ENCODE measurements at regions not wholly inside any gene's neighbourhood (a gene's known extent, or its start where the extent isn't known, plus 50 kb on each side); places are given as distances from the start of the nearest gene placed in this dataset.

DNA sequence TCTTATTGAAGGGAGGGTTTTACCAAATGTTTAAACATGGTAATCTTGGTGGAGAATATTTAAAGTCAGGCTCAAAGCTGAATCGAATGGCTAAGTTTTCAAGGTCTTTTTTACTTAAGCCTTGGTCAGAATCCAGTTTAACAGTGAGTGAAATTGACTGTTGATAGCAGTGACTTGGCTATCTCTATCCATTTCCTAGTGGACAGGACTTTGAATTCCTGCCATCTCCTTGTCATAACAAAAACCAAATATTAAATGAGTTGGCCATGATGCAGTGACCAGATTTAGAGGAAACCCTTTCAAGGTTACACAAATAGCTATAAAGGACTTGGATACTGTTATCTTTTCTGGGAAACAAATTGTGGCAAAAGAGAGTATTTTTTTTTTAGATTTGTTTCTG is 92.0 kb downstream of the JRKL start:
- no peak for TF ChIP-seq RAD21 (IDR thresholded peaks at IDR 0.05; ENCODE audit: insufficient read depth, low read depth, low read length)
- TF ChIP-seq FOXK2 (IDR thresholded peaks at IDR 0.05): no peak
- no peak for TF ChIP-seq SREBF2 (IDR thresholded peaks at IDR 0.05; ENCODE audit: low read length)
- no peak for TF ChIP-seq NBN (IDR thresholded peaks at IDR 0.05)
- TF ChIP-seq, protein P1, sequence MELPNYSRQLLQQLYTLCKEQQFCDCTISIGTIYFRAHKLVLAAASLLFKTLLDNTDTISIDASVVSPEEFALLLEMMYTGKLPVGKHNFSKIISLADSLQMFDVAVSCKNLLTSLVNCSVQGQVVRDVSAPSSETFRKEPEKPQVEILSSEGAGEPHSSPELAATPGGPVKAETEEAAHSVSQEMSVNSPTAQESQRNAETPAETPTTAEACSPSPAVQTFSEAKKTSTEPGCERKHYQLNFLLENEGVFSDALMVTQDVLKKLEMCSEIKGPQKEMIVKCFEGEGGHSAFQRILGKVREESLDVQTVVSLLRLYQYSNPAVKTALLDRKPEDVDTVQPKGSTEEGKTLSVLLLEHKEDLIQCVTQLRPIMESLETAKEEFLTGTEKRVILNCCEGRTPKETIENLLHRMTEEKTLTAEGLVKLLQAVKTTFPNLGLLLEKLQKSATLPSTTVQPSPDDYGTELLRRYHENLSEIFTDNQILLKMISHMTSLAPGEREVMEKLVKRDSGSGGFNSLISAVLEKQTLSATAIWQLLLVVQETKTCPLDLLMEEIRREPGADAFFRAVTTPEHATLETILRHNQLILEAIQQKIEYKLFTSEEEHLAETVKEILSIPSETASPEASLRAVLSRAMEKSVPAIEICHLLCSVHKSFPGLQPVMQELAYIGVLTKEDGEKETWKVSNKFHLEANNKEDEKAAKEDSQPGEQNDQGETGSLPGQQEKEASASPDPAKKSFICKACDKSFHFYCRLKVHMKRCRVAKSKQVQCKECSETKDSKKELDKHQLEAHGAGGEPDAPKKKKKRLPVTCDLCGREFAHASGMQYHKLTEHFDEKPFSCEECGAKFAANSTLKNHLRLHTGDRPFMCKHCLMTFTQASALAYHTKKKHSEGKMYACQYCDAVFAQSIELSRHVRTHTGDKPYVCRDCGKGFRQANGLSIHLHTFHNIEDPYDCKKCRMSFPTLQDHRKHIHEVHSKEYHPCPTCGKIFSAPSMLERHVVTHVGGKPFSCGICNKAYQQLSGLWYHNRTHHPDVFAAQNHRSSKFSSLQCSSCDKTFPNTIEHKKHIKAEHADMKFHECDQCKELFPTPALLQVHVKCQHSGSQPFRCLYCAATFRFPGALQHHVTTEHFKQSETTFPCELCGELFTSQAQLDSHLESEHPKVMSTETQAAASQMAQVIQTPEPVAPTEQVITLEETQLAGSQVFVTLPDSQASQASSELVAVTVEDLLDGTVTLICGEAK (IDR thresholded peaks at IDR 0.05; ENCODE audit: borderline replicate concordance): no peak
- TF ChIP-seq E2F4 (IDR thresholded peaks at IDR 0.05; ENCODE audit: low read depth, low read length): no peak
- no peak for TF ChIP-seq ESRRA (IDR thresholded peaks at IDR 0.05; ENCODE audit: low read length)
- no peak for TF ChIP-seq NFYB (IDR thresholded peaks at IDR 0.05; ENCODE audit: insufficient read depth, low read depth, low read length)
- TF ChIP-seq BHLHE40 (IDR thresholded peaks at IDR 0.05; ENCODE audit: borderline replicate concordance in 1 of 2, low read depth in 2 of 2, low read length in 1 of 2): no peak
- no peak for TF ChIP-seq SIN3A (IDR thresholded peaks at IDR 0.05; ENCODE audit: low read depth, low read length)
- no peak for TF ChIP-seq POLR2AphosphoS5 (IDR thresholded peaks at IDR 0.05; ENCODE audit: low read length)
- no peak for TF ChIP-seq CREM (IDR thresholded peaks at IDR 0.05; ENCODE audit: low read depth)
- no peak for TF ChIP-seq ETV6 (conservative IDR thresholded peaks at IDR 0.05 in 1 of 2, IDR thresholded peaks at IDR 0.05 in 1 of 2; ENCODE audit: borderline replicate concordance in 1 of 2, low read depth in 1 of 2)
- TF ChIP-seq ELK1 (IDR thresholded peaks at IDR 0.05; ENCODE audit: low read depth, low read length): no peak

All from GM12878 (cell line).